Smooth muscle cell (in vitro differentiated cells): ENCODE measurements at regions not wholly inside any gene's neighbourhood (a gene's known extent, or its start where the extent isn't known, plus 50 kb on each side); places are given as distances from the start of the nearest gene placed in this dataset.
A peak's percentile ranks its signal among the peaks of the same experiment; 100 is the strongest.

Experiments
- DNase-seq: peaks from one replicate; lab custom pipeline; 2025; ENCODE audit not compliant: unreplicated experiment; lab: John Stamatoyannopoulos, UW
- H2AFZ ChIP-seq: fragments of 200-600 bp; sonication (generic); 2 replicates; pipeline ENCODE4 v1.6.0; 2016; ENCODE audit warnings: antibody characterized with exemption, low read depth, mild to moderate bottlenecking
- H3F3A ChIP-seq: fragments of 200-600 bp; sonication (generic); 2 replicates; pipeline ENCODE4 v1.6.0; 2017; ENCODE audit warnings: antibody characterized with exemption, low read depth
- H3K27ac ChIP-seq: fragments of 200-600 bp; sonication (generic); 2 replicates; pipeline ENCODE4 v1.5.1; 2016; ENCODE audit warnings: low read depth, mild to moderate bottlenecking
- H3K27me3 ChIP-seq: fragments of 200-600 bp; sonication (generic); 2 replicates; pipeline ENCODE4 v1.6.1; 2016; ENCODE audit warnings: low read depth, mild to moderate bottlenecking
- H3K36me3 ChIP-seq: fragments of 200-600 bp; sonication (generic); 2 replicates; pipeline ENCODE4 v1.5.1; 2016; ENCODE audit warnings: low read depth
- H3K4me1 ChIP-seq: fragments of 200-600 bp; sonication (generic); 2 replicates; pipeline ENCODE4 v1.5.1; 2016; ENCODE audit warnings: low read depth
- H3K4me2 ChIP-seq: fragments of 200-600 bp; sonication (generic); 2 replicates; pipeline ENCODE4 v1.6.0; 2016; ENCODE audit warnings: mild to moderate bottlenecking
- H3K4me3 ChIP-seq: fragments of 200-600 bp; sonication (generic); 2 replicates; pipeline ENCODE4 v1.5.1; 2016; ENCODE audit warnings: mild to moderate bottlenecking
- H3K79me2 ChIP-seq: fragments of 200-600 bp; sonication (generic); 2 replicates; pipeline ENCODE4 v1.6.0; 2016; ENCODE audit warnings: low read depth, mild to moderate bottlenecking
- H3K9ac ChIP-seq: fragments of 200-600 bp; sonication (generic); 2 replicates; pipeline ENCODE4 v1.6.0; 2016; ENCODE audit warnings: low read depth
- H3K9me3 ChIP-seq: fragments of 200-600 bp; sonication (generic); replicated peaks from 2 replicates; pipeline ENCODE4 v1.5.1; 2016; ENCODE audit warnings: low read depth
- H4K20me1 ChIP-seq: fragments of 200-600 bp; sonication (generic); 2 replicates; pipeline ENCODE4 v1.6.0; 2016; ENCODE audit warnings: low read depth
- WGBS: methylation state at CpG from one replicate; pipeline ENCODE4 v1.1.7; 2016; ENCODE audit warnings: low lambda C conversion rate; 5-methylcytosine and 5-hydroxymethylcytosine counted together
- TF ChIP-seq, protein P1 (sequence below): fragments of 200-600 bp; sonication (generic); IDR thresholded peaks from 2 replicates; pipeline ENCODE4 v1.5.1; 2017; ENCODE audit warnings: borderline replicate concordance, mild to moderate bottlenecking, antibody characterized with exemption; ENCODE audit not compliant: insufficient read depth, poor library complexity, severe bottlenecking

DNA sequence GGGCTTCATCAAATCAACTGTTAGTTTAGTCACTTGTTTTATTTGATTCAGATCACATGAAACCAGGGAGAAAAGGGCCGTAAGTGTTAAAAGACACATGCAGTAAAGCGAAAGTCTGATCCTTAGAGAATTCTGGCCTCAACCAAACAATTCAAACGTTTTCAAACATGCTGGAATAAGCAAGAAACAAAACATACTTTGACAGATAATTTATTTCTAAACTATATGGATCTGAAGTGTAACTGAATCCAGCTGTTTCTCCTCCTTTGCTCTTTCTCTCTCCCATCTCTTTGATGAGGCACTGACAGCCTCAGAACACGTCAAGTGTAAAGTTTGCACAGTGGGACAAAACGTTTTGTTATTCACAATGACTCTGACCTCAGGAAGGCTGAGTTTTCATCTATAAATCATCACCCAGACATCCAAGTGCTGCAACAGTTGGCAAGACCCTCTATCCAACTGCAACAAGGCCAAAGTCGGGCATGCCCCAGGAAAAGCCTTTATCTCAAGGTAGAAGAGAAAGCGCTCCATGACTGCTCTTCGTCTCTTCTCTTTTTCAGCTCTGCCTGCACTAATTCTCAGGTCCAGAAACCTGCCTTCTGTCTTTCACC is 267.1 kb upstream of the MYOCD start:
- no peak overlapping the region for H2AFZ ChIP-seq
- H3K27me3 ChIP-seq = no peaks in the 10 kb centered on the region
- no peak for DNase-seq
- H3K9me3 ChIP-seq = no peaks in the 10 kb centered on the region
- no peak overlapping the region for H3K4me2 ChIP-seq
- no peaks in the 10 kb centered on the region for H4K20me1 ChIP-seq
- H3K4me1 ChIP-seq = no peaks in the 10 kb centered on the region
- TF ChIP-seq, protein P1, sequence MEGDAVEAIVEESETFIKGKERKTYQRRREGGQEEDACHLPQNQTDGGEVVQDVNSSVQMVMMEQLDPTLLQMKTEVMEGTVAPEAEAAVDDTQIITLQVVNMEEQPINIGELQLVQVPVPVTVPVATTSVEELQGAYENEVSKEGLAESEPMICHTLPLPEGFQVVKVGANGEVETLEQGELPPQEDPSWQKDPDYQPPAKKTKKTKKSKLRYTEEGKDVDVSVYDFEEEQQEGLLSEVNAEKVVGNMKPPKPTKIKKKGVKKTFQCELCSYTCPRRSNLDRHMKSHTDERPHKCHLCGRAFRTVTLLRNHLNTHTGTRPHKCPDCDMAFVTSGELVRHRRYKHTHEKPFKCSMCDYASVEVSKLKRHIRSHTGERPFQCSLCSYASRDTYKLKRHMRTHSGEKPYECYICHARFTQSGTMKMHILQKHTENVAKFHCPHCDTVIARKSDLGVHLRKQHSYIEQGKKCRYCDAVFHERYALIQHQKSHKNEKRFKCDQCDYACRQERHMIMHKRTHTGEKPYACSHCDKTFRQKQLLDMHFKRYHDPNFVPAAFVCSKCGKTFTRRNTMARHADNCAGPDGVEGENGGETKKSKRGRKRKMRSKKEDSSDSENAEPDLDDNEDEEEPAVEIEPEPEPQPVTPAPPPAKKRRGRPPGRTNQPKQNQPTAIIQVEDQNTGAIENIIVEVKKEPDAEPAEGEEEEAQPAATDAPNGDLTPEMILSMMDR = no peak
- H3F3A ChIP-seq = no peaks in the 10 kb centered on the region
- no peak overlapping the region for H3K27ac ChIP-seq
- no peaks in the 10 kb centered on the region for H3K36me3 ChIP-seq
- WGBS = 89% methylated on average over 8 of the region's 8 CpGs
- no peak overlapping the region for H3K4me3 ChIP-seq
- H3K79me2 ChIP-seq = no peaks in the 10 kb centered on the region
- no peak overlapping the region for H3K9ac ChIP-seq

GRCh38 chr17:12402963-12403622 is 262.6 kb upstream of the MYOCD start:
- Histone ChIP-seq H3K4me3 (no peak overlapping the region), H3K27me3 (no peaks in the 10 kb centered on the region), H3K4me2 (peak overlapping the region; percentile 56), H3K9ac (peak overlapping the region; percentile 6), H2AFZ (no peak overlapping the region), H4K20me1 (no peaks in the 10 kb centered on the region), H3K79me2 (no peaks in the 10 kb centered on the region), H3K9me3 (no peaks in the 10 kb centered on the region), H3K27ac (peak overlapping the region; percentile 58), H3K4me1 (peaks cover 5% of the 10 kb centered on the region), H3K36me3 (no peaks in the 10 kb centered on the region), H3F3A (no peaks in the 10 kb centered on the region)
- WGBS = 55% methylated on average over 5 of the region's 5 CpGs
- DNase-seq = no peak
- TF ChIP-seq, protein P1 = no peak

DNA sequence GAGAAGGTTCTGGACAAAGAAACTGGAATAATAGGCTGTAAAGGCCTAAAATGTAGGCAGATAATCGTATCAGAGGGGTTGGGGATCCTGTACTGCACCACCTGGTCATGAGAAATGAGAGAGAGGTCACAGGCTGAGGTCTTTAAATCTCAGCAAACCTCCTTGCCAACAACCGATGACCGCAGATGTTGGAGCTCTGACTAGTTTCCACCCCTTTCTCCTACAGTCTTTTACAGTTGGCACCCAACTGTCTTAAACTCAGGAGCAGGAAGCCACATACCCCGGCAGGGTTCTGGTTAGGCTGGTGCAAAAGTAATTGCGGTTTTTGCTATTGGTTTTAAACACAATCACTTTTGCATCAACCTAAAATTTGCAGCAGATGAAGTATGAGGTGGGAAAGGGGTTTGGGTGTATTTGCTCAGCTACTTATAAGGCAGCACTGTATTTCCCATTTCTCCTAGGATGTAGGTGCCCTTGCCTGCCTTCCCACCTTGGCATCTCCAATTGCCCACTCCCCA is 261.8 kb upstream of the MYOCD start:
- no peaks in the 10 kb centered on the region for H3K9me3 ChIP-seq
- H4K20me1 ChIP-seq = no peaks in the 10 kb centered on the region
- 77% methylated on average over 5 of the region's 5 CpGs for WGBS
- H3K4me1 ChIP-seq = peaks cover 5% of the 10 kb centered on the region
- H3K36me3 ChIP-seq = no peaks in the 10 kb centered on the region
- peak overlapping the region; percentile 58 for H3K27ac ChIP-seq
- no peaks in the 10 kb centered on the region for H3K27me3 ChIP-seq
- H2AFZ ChIP-seq = no peak overlapping the region
- no peak overlapping the region for H3K4me2 ChIP-seq
- H3K79me2 ChIP-seq = no peaks in the 10 kb centered on the region
- no peak overlapping the region for H3K4me3 ChIP-seq
- TF ChIP-seq, protein P1 = no peak
- H3K9ac ChIP-seq = no peak overlapping the region
- no peaks in the 10 kb centered on the region for H3F3A ChIP-seq
- DNase-seq = no peak
